B cell (primary cell): ENCODE measurements at regions not wholly inside any gene's neighbourhood (a gene's known extent, or its start where the extent isn't known, plus 50 kb on each side); places are given as distances from the start of the nearest gene placed in this dataset.

Experiments
- ATAC-seq: fragments of 200-7000 bp; cut with Tn5 transposase; one replicate; pipeline ENCODE4 v1.10.0; 2021; ENCODE audit warnings: low read depth, mild to moderate bottlenecking, moderate number of reproducible peaks, moderate library complexity
- CTCF ChIA-PET: fragments of 350-600 bp; sonication (Branson Sonifier 250); formaldehyde crosslinking; loops from one replicate; lab custom pipeline; 2021; ENCODE audit warnings: antibody characterized with exemption, inconsistent platforms; lab: Charles Lee
- POLR2A ChIA-PET: fragments of 350-600 bp; sonication (Branson Sonifier 250); formaldehyde crosslinking; loops from one replicate; lab custom pipeline; 2021; ENCODE audit warnings: antibody characterized with exemption; lab: Charles Lee
- DNase-seq: peaks from one replicate; pipeline ENCODE4 v3.0.0; 2013
- H2AFZ ChIP-seq: 2 replicates; pipeline ENCODE4 v1.6.1; 2012; ENCODE audit warnings: mild to moderate bottlenecking, low read depth, low read length; ENCODE audit not compliant: insufficient read depth, poor library complexity, severe bottlenecking
- H3K27ac ChIP-seq, 2 donors: 1 replicate in 1 of 2; 2 replicates in 1 of 2; pipeline ENCODE4 v1.5.1; 2012 to 2013; ENCODE audit warnings: low read length in 2 of 2, mild to moderate bottlenecking in 2 of 2, moderate library complexity in 1 of 2
- H3K27me3 ChIP-seq, 4 experiments: fragments of 200-600 bp in 1 of 4; sonication (generic) in 1 of 4; replicated peaks in 1 of 4; 1 replicate in 2 of 4; 2 replicates in 2 of 4; pipeline versions ENCODE4 v1.6.1 to v1.7.0; 2013 to 2016; ENCODE audit warnings: low read length in 3 of 4, mild to moderate bottlenecking in 2 of 4, mixed read lengths in 1 of 4, moderate library complexity in 1 of 4; ENCODE audit not compliant: insufficient read depth in 4 of 4, control insufficient read depth in 3 of 4; ENCODE audit errors: control extremely low read depth in 1 of 4
- H3K36me3 ChIP-seq, 2 experiments: replicated peaks in 1 of 2; 1 replicate in 1 of 2; 2 replicates in 1 of 2; pipeline versions ENCODE4 v1.6.1 to v1.7.1; 2013; ENCODE audit warnings: low read length in 1 of 2; ENCODE audit not compliant: insufficient read depth in 2 of 2, control insufficient read depth in 1 of 2; ENCODE audit errors: control extremely low read depth in 1 of 2, extremely low read depth in 1 of 2
- H3K4me1 ChIP-seq, 2 donors: fragments of 200-600 bp in 1 of 2; sonication (generic) in 1 of 2; 1 replicate in 1 of 2; 2 replicates in 1 of 2; pipeline versions ENCODE4 v1.5.1 to v1.6.1; 2013 to 2017; ENCODE audit warnings: low read length in 2 of 2; ENCODE audit not compliant: control insufficient read depth in 2 of 2, insufficient read depth in 2 of 2
- H3K4me2 ChIP-seq: replicated peaks from 2 replicates; pipeline ENCODE3; 2012; ENCODE audit warnings: mild to moderate bottlenecking, low read depth, low read length; ENCODE audit not compliant: poor library complexity, severe bottlenecking
- H3K4me3 ChIP-seq, 5 experiments: fragments of 200-600 bp in 1 of 5; sonication (generic) in 1 of 5; 1 replicate in 3 of 5; 2 replicates in 2 of 5; pipeline versions ENCODE4 v1.5.1 to v1.7.0; 2011 to 2016; ENCODE audit warnings: low read length in 4 of 5, mild to moderate bottlenecking in 4 of 5, low read depth in 2 of 5, control low read depth in 1 of 5, moderate library complexity in 1 of 5; ENCODE audit not compliant: insufficient read depth in 1 of 5; ENCODE audit errors: control extremely low read depth in 1 of 5, extremely low read depth in 1 of 5
- H3K79me2 ChIP-seq: fragments of 200-600 bp; sonication (generic); one replicate; pipeline ENCODE4 v1.6.0; 2016; ENCODE audit warnings: low read length; ENCODE audit not compliant: control insufficient read depth, insufficient read depth
- H3K9ac ChIP-seq: fragments of 200-600 bp; sonication (generic); 2 replicates; pipeline ENCODE4 v1.6.1; 2017; ENCODE audit warnings: mild to moderate bottlenecking, low read length, moderate library complexity
- H3K9me3 ChIP-seq, 3 donors: one replicate each; pipeline versions ENCODE4 v1.6.1 to v1.7.1; 2013; ENCODE audit warnings: low read length in 2 of 3; ENCODE audit not compliant: control insufficient read depth in 2 of 3, insufficient read depth in 1 of 3; ENCODE audit errors: control extremely low read depth in 1 of 3
- H4K20me1 ChIP-seq: 2 replicates; pipeline ENCODE4 v1.6.0; 2012; ENCODE audit warnings: mild to moderate bottlenecking, low read length; ENCODE audit not compliant: insufficient read depth, control insufficient read depth, poor library complexity, severe bottlenecking
- H3K27ac Mint-ChIP-seq: one replicate; pipeline ENCODE4 v1.8.0; 2021; ENCODE audit warnings: mixed read lengths
- H3K27me3 Mint-ChIP-seq: one replicate; pipeline ENCODE4 v1.8.0; 2021; ENCODE audit warnings: mixed read lengths
- H3K4me1 Mint-ChIP-seq: one replicate; pipeline ENCODE4 v1.8.0; 2021; ENCODE audit warnings: mixed read lengths
- H3K4me3 Mint-ChIP-seq: one replicate; pipeline ENCODE4 v1.8.0; 2021; ENCODE audit warnings: mixed read lengths
- H3K9me3 Mint-ChIP-seq: one replicate; pipeline ENCODE4 v1.8.0; 2022; ENCODE audit warnings: mixed read lengths; ENCODE audit not compliant: insufficient read depth
- EZH2 ChIP-seq: IDR thresholded peaks from 2 replicates; pipeline ENCODE4 v1.6.1; 2012; ENCODE audit warnings: borderline replicate concordance, low read depth, mild to moderate bottlenecking, moderate library complexity, low read length; ENCODE audit not compliant: insufficient read depth, poor library complexity, severe bottlenecking
- WGBS: methylation state at CpG from one replicate; pipeline ENCODE4 v1.1.5; 2013; ENCODE audit warnings: missing lambda C conversion rate; ENCODE audit not compliant: insufficient coverage; 5-methylcytosine and 5-hydroxymethylcytosine counted together
- intact Hi-C: fragments of 100-400 bp; cut with micrococcal nuclease; formaldehyde crosslinking; loops from one replicate; pipeline ENCODE4 v1.10.0; 2022
- TF ChIP-seq, protein P1 (sequence below): fragments of 200-600 bp; IDR thresholded peaks from one replicate; pipeline ENCODE4 v1.8.0; 2022; ENCODE audit warnings: antibody characterized with exemption, mild to moderate bottlenecking

- Mint-ChIP-seq H3K4me3 (no peak overlapping the region), H3K27me3 (peaks cover 4% of the 10 kb centered on the region), H3K27ac (no peak overlapping the region), H3K9me3 (no peaks in the 10 kb centered on the region), H3K4me1 (no peaks in the 10 kb centered on the region)
- Histone ChIP-seq H3K4me2 (no peak overlapping the region), H3K27ac (no peak overlapping the region), H2AFZ (no peak overlapping the region), H3K9me3 (no peaks in the 10 kb centered on the region), H4K20me1 (no peaks in the 10 kb centered on the region), H3K9ac (no peak overlapping the region), H3K4me1 (no peaks in the 10 kb centered on the region), H3K27me3 (no peaks in the 10 kb centered on the region), H3K4me3 (no peak overlapping the region), H3K36me3 (no peaks in the 10 kb centered on the region), H3K79me2 (no peaks in the 10 kb centered on the region)
- no peak for TF ChIP-seq EZH2
- TF ChIP-seq, protein P1, sequence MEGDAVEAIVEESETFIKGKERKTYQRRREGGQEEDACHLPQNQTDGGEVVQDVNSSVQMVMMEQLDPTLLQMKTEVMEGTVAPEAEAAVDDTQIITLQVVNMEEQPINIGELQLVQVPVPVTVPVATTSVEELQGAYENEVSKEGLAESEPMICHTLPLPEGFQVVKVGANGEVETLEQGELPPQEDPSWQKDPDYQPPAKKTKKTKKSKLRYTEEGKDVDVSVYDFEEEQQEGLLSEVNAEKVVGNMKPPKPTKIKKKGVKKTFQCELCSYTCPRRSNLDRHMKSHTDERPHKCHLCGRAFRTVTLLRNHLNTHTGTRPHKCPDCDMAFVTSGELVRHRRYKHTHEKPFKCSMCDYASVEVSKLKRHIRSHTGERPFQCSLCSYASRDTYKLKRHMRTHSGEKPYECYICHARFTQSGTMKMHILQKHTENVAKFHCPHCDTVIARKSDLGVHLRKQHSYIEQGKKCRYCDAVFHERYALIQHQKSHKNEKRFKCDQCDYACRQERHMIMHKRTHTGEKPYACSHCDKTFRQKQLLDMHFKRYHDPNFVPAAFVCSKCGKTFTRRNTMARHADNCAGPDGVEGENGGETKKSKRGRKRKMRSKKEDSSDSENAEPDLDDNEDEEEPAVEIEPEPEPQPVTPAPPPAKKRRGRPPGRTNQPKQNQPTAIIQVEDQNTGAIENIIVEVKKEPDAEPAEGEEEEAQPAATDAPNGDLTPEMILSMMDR, result no peak
- ChIA-PET POLR2A (no interaction called here), CTCF (no interaction called here)
- intact Hi-C loops, result no loop called here
- ATAC-seq, result no peak
- DNase-seq, result no peak
- 100% methylated on average over 1 of the region's 2 CpGs for WGBS
These were observed 91.1 kb upstream of the STARD4 start for GRCh38 chr5:111603446-111603827.

DNA sequence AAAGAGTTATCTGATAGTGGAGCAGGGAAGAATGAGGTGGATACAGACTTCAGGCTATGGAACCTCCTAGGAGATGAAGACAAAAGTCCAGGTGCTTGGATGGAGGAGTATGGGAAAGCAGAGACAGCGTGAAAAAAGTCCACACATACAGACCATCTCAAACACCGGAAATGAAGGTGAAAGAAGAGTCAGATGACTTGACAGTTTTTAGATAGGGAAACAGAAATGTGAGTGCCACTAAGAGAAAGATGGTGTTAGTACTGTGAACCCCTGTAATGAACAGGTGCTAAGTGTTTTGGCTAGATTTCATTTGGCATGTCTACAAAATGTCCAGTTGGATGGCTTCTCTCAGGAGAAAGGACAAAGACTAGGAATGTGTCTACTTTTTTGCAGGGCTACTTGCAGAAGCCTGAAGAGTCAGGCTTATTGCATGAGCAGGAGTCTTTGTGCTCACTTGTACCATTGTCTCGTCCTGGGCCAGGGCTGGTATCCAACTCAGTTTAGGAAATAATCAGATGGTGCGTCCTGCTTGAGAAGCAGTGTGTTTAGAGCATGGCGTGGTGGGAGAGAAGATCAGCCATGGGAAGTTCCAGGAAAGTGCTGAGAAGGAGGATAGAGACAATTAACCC, 90.6 kb upstream of the STARD4 start:
- Mint-ChIP-seq H3K27ac (no peak overlapping the region), H3K4me1 (no peaks in the 10 kb centered on the region), H3K9me3 (no peaks in the 10 kb centered on the region), H3K4me3 (no peak overlapping the region), H3K27me3 (peaks cover 4% of the 10 kb centered on the region)
- DNase-seq (no peak), ATAC-seq (no peak)
- Histone ChIP-seq H3K4me3 (no peak overlapping the region), H2AFZ (no peak overlapping the region), H3K27ac (no peak overlapping the region), H3K4me1 (no peaks in the 10 kb centered on the region), H3K9me3 (no peaks in the 10 kb centered on the region), H3K27me3 (no peaks in the 10 kb centered on the region), H3K36me3 (no peaks in the 10 kb centered on the region), H3K9ac (no peak overlapping the region), H4K20me1 (no peaks in the 10 kb centered on the region), H3K79me2 (no peaks in the 10 kb centered on the region), H3K4me2 (no peak overlapping the region)
- CTCF ChIA-PET, result no interaction called here
- POLR2A ChIA-PET, result no interaction called here
- WGBS, result 68% methylated on average over 2 of the region's 5 CpGs
- TF ChIP-seq, protein P1, result no peak
- no peak for TF ChIP-seq EZH2
- intact Hi-C loops, result no loop called here
